ENCODE measurements at regions not wholly inside any gene's neighbourhood (a gene's known extent, or its start where the extent isn't known, plus 50 kb on each side); places are given as distances from the start of the nearest gene placed in this dataset.

DNA sequence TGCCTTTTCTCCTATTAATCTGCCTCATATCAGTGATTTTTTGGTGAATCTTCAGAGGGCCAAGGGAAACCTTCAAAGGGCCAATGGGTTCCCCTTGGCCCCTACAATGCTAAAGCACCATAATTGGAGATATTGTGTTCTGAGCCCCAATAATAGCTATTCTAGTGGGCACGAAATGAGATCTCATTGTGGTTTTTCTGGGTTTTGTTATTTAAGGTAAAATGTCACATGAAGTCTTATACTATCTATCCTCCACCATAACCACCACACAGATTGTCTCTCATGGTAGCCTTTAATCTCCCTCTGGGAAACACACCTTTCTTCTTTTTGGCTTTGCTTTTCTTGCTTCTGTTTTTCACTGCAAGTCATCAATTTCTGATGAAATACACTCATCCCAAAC is 152.8 kb downstream of the B3GNT2 start:
- no peaks in the 10 kb centered on the region for H3K4me1 Mint-ChIP-seq (ENCODE audit: low read depth in 2 of 2)
- no peak overlapping the region for H3K4me3 Mint-ChIP-seq
- no peak for DNase-seq
- no peak overlapping the region for H3K27ac Mint-ChIP-seq
- H3K27me3 Mint-ChIP-seq = no peaks in the 10 kb centered on the region
- no peak for ATAC-seq (replicated peaks)
- H3K36me3 Mint-ChIP-seq (ENCODE audit: insufficient read depth) = no peaks in the 10 kb centered on the region
- H3K9me3 Mint-ChIP-seq = peaks cover 0 to 1% of the 10 kb centered on the region in 2 donors

DNA sequence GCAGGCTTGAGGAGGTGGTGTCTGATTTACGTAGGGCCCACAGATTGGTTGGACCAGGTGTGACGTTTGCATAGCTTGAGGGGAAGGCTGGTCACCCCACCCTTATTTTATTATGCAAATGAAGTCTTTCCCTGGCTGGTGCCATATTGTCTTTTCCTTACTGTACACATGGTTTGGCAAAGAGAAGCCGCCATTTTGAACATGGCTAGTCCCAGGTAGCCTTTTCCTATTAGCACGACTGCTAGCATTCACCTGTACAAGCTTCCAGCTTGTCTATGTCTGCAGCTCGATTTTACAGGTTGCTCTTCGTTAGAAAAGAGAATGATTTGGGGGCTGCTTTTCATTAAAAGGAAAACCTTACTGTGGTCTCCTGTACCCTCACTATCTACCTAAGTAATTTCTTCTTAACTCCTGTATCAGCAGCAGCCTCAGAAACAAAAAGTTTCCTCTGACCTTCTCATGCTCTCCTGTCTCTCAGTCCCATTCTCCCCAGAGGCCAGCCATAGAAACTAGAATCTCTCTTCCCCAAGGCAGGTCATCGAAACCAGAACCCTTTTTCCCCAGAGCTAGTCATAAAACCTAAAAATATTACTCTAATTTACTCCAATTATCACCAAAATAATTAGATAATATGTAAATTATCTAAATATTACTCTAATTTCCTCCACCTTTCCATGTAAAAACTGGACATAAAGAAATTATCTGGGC is 151.8 kb downstream of the B3GNT2 start:
- H3K36me3 Mint-ChIP-seq (ENCODE audit: insufficient read depth) = no peaks in the 10 kb centered on the region
- ATAC-seq (replicated peaks) = no peak
- DNase-seq = no peak
- no peak overlapping the region for H3K4me3 Mint-ChIP-seq
- H3K27me3 Mint-ChIP-seq = no peaks in the 10 kb centered on the region
- no peaks in the 10 kb centered on the region for H3K4me1 Mint-ChIP-seq (ENCODE audit: low read depth in 2 of 2)
- H3K9me3 Mint-ChIP-seq = no peaks in the 10 kb centered on the region
- no peak overlapping the region for H3K27ac Mint-ChIP-seq

DNA sequence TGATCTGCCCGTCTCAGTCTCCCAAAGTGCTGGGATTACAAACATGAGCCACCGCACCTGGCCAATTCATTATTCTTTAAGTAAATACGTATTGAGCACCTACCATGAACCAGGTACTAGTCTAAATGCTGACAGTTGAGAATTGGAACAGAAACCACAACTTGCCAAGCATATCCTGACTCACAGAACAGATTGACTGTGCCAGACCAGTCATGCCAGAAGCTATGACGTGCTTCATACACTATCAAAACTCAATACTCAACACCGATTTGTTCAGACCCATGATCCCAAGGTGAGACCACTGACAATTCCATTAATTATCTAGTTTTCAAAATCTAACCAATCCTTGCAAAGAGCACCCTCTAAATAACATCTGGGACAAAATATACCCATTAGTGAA is 148.6 kb downstream of the B3GNT2 start:
- no peaks in the 10 kb centered on the region for H3K36me3 Mint-ChIP-seq (ENCODE audit: insufficient read depth)
- peaks cover 0 to 2% of the 10 kb centered on the region in 2 donors for H3K4me1 Mint-ChIP-seq (ENCODE audit: low read depth in 2 of 2)
- H3K9me3 Mint-ChIP-seq = no peaks in the 10 kb centered on the region
- no peak overlapping the region for H3K27ac Mint-ChIP-seq
- ATAC-seq (replicated peaks) = no peak
- DNase-seq = no peak
- H3K27me3 Mint-ChIP-seq = no peaks in the 10 kb centered on the region
- H3K4me3 Mint-ChIP-seq = no peak overlapping the region

DNA sequence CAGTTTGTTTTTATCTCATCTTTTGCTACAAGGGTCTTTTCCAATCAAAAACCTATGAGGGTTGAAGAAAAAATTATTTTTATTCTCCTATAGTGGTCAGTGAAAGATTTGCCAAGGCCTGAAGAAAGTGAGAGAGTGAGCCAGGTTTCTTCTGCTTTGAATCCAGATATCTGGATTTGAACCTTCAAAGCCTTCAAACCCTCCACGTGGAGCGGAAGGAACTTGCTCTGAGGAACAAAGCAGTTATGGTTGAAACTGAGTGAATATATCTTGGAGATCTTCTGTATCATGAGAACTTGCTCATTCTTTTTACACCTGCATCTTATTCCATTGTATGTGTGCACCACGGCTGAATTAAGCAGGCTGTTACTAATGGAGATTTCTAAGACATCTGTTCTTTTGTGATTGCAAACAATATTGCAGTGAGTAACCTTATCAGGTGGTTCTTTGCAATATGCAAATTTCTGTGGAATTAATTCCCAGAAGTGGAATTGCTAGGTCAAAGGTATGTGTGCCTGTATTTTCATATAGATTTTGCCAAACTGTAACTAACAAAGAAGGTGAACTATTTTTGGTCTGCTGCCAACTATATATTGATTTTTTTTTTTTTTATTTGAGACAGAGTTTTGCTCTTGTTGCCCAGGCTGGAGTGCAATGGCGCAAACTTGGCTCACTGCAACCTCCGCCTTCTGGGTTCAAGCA is 147.9 kb downstream of the B3GNT2 start:
- Mint-ChIP-seq H3K4me3 (no peak overlapping the region), H3K4me1 (ENCODE audit: low read depth in 2 of 2) (peaks cover 0 to 2% of the 10 kb centered on the region in 2 donors), H3K9me3 (no peaks in the 10 kb centered on the region), H3K36me3 (ENCODE audit: insufficient read depth) (no peaks in the 10 kb centered on the region), H3K27me3 (no peaks in the 10 kb centered on the region), H3K27ac (no peak overlapping the region)
- DNase-seq (no peak), ATAC-seq (replicated peaks) (no peak)

DNA sequence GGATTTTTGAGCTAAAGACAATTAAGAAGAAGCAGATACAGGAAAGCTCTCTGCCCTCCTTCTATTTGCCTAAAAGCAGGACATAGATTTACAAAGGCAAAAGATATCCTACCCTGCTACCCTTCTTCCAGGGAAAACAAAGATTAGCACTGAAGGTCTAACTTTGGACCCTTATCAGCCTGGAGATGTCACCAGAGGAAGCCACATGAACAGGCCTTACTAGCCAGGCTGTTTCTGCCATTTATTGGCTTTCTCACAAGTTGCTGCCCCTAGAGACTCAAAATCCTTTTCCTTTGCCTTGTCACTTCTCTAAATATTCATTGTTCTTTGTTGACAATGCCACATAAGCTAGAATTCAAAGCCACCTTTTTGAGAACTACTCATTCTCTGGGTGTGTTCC is 147.3 kb downstream of the B3GNT2 start:
- Mint-ChIP-seq H3K36me3 (ENCODE audit: insufficient read depth) (no peaks in the 10 kb centered on the region), H3K27ac (no peak overlapping the region), H3K4me3 (no peak overlapping the region), H3K4me1 (ENCODE audit: low read depth in 2 of 2) (peaks cover 0 to 2% of the 10 kb centered on the region in 2 donors), H3K27me3 (no peaks in the 10 kb centered on the region), H3K9me3 (no peaks in the 10 kb centered on the region)
- DNase-seq = no peak
- ATAC-seq (replicated peaks) = no peak

DNA sequence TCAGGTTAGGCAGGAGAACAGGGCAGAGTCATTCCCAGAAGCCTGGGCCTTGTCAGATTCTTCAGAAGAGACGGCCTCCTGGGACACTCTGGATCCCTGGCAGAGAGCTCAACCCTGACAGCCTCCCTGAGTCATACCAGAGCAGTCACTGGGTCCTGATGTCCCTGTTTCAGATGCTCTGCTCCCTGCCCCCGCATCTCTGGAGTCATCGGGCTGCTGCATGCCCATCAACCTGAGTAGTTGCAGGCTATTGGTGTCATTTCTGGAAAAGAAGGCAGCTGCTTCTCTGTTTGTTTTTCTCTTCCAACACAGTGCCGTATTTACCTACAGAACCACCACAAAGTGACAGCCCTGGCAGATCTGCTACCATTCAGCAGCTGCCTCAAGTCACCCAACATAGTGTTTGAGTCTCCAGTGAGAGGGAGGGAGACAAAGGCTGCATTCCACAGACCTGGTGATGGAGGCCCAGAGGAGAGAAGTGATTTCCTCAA is 145.1 kb downstream of the B3GNT2 start:
- ATAC-seq (replicated peaks) = no peak
- no peak for DNase-seq
- H3K36me3 Mint-ChIP-seq (ENCODE audit: insufficient read depth) = no peaks in the 10 kb centered on the region
- H3K27me3 Mint-ChIP-seq = no peaks in the 10 kb centered on the region
- H3K4me1 Mint-ChIP-seq (ENCODE audit: low read depth in 2 of 2) = peaks cover 4 to 7% of the 10 kb centered on the region in 2 donors
- H3K4me3 Mint-ChIP-seq = no peak overlapping the region
- H3K9me3 Mint-ChIP-seq = no peaks in the 10 kb centered on the region
- H3K27ac Mint-ChIP-seq = peak overlapping the region in 1 of 2 donors; percentile 53

DNA sequence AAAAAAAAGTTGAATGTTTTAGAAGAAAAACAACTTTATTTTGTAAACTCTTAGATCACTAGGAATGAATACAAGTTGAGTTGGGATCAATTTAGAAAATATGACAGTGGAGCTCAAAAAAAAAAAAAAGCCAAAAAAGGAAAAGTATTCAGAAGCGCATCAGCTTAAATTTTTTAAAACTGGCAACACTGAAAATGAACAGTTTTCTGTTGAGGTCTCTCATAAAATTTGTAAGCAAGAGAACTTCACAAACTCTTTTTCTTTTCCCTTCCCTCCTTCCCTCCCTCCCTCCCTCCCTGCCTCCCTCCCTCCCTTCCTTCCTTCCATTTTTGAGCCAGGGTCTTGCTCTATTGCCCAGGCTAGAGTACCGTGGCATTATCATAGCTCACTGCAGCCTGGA is 143.9 kb downstream of the B3GNT2 start:
- Mint-ChIP-seq H3K9me3 (no peaks in the 10 kb centered on the region), H3K27me3 (no peaks in the 10 kb centered on the region), H3K36me3 (ENCODE audit: insufficient read depth) (no peaks in the 10 kb centered on the region), H3K4me1 (ENCODE audit: low read depth in 2 of 2) (peaks cover 6 to 14% of the 10 kb centered on the region in 2 donors), H3K4me3 (no peak overlapping the region), H3K27ac (no peak overlapping the region)
- ATAC-seq (replicated peaks) (no peak), DNase-seq (no peak)

DNA sequence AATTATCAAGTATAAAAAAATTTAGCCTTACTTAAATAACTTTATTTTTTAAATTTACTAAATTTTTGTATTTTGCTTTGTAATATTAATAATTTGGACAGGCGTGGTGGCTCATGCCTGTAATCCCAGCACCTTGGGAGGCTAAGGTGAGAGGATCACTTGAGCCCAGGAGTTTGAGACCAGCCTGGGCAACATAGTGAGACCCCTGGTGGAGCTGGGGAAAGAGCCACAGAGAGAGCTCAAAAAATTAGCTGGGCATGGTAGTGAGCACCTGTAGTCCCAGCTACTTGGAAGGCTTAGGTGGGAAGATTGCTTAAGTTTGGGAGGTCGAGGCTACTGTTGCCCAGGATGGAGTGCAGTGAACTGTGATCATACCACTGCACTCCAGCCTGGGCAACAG is 143.5 kb downstream of the B3GNT2 start:
- Mint-ChIP-seq H3K27ac (no peak overlapping the region), H3K27me3 (no peaks in the 10 kb centered on the region), H3K4me3 (no peak overlapping the region), H3K36me3 (ENCODE audit: insufficient read depth) (no peaks in the 10 kb centered on the region), H3K9me3 (no peaks in the 10 kb centered on the region), H3K4me1 (ENCODE audit: low read depth in 2 of 2) (peaks cover 9 to 18% of the 10 kb centered on the region in 2 donors)
- DNase-seq = no peak
- no peak for ATAC-seq (replicated peaks)

DNA sequence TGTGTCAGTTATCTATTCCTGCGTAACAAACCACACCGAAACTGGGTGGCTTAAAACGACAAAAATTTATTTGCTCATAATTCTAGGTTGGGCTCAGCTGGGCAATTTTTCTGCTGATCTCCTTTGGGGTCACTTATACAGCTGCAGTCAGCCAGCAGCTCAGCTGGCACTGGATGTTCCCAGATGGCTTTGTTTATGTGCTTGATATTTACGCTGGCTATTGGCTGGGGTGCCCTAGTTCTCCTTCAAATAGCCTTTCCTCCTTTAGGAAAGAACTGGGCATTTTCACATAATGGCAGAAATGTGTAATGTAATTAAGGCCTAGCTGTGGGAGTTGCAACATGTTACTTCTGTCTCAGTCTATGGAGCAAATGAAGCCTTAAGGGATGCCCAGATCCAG is 142.2 kb downstream of the B3GNT2 start:
- Mint-ChIP-seq H3K27me3 (no peaks in the 10 kb centered on the region), H3K4me3 (no peak overlapping the region), H3K27ac (no peak overlapping the region), H3K36me3 (ENCODE audit: insufficient read depth) (peaks cover 2% of the 10 kb centered on the region), H3K9me3 (no peaks in the 10 kb centered on the region), H3K4me1 (ENCODE audit: low read depth in 2 of 2) (peaks cover 13 to 31% of the 10 kb centered on the region in 2 donors)
- no peak for DNase-seq
- ATAC-seq (replicated peaks) = no peak

DNA sequence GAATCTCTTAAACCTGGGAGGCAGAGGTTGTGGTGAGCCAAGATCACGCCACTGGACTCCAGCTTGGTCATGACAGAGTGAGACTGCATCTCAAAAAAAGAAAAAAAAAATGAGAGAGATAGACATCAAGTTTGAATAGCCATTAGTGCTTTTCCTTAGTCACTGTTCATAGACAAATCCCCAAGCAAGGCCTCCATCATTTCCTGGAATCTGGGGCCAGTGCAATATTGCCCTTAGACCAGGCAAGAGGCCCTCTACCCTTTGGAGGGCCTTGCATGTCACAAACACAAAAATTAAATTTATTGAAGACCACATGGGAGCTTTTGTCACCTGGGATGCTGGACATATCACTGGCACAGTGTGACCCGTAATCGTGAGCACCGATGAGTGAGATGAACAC is 141.5 kb downstream of the B3GNT2 start:
- ATAC-seq (replicated peaks) (no peak), DNase-seq (no peak)
- Mint-ChIP-seq H3K4me3 (no peak overlapping the region), H3K9me3 (no peaks in the 10 kb centered on the region), H3K4me1 (ENCODE audit: low read depth in 2 of 2) (peaks cover 18 to 38% of the 10 kb centered on the region in 2 donors), H3K27ac (peak overlapping the region in 1 of 2 donors; percentile 47), H3K27me3 (no peaks in the 10 kb centered on the region), H3K36me3 (ENCODE audit: insufficient read depth) (peaks cover 3% of the 10 kb centered on the region)

DNA sequence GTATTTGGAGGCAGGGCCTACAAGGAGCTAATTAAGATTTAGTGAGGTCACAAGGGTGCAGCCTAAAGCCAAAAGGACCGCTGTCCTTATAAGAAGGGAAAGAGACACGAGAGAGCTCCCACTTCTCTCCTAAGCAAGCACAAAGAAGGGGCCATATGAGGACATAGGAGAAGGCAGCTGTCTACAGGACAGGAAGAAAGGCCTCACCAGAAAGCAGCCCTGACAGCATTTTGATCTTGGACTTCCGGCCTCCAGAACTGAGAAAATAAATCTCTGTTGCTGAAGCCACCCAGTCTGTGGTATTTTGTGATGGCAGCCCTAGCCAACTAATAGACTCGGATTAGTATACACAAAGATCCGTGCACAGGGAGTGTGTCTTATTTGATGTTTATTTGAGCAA is 139.7 kb downstream of the B3GNT2 start:
- Mint-ChIP-seq H3K27me3 (no peaks in the 10 kb centered on the region), H3K9me3 (no peaks in the 10 kb centered on the region), H3K27ac (peak overlapping the region; percentile 94 to 99), H3K4me3 (no peak overlapping the region), H3K4me1 (ENCODE audit: low read depth in 2 of 2) (peaks cover 17 to 45% of the 10 kb centered on the region in 2 donors), H3K36me3 (ENCODE audit: insufficient read depth) (peaks cover 3% of the 10 kb centered on the region)
- ATAC-seq (replicated peaks) (no peak), DNase-seq (no peak)

DNA sequence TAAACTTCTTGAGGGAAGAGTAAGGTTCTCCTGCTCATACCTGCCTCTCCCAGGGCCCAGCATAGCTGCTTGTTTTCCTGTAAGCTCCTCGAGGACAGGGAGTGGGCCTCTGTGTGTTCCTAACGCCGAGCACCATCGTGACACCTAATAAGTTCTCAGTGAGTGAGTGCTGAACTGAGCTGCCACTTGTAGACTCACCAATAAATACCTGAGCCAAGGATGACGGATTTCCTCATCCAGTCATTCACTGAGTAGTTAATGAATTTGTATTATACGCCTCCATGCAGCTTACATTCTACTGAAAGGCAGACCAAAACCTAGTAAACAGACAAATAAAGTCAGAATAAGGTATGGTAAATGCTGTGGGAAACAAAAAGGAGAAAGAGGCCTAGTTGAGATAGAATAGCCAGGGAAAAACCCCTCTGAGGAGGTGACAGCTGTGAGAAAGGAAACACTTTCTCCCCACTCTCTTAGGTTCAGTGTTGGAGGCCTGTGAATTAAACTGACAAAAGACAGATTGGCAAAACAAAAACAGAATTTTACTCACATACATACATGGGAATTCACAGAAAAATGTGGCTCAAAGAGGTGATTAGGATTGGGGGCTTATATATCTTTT is 138.6 kb downstream of the B3GNT2 start:
- H3K4me3 Mint-ChIP-seq = peak overlapping the region in 1 of 2 donors; percentile 48
- peak overlapping the region; percentile 94 to 99 for H3K27ac Mint-ChIP-seq
- ATAC-seq (replicated peaks) = no peak
- no peaks in the 10 kb centered on the region for H3K27me3 Mint-ChIP-seq
- peaks cover 3% of the 10 kb centered on the region for H3K36me3 Mint-ChIP-seq (ENCODE audit: insufficient read depth)
- H3K9me3 Mint-ChIP-seq = no peaks in the 10 kb centered on the region
- peaks cover 17 to 48% of the 10 kb centered on the region in 2 donors for H3K4me1 Mint-ChIP-seq (ENCODE audit: low read depth in 2 of 2)
- DNase-seq = no peak

DNA sequence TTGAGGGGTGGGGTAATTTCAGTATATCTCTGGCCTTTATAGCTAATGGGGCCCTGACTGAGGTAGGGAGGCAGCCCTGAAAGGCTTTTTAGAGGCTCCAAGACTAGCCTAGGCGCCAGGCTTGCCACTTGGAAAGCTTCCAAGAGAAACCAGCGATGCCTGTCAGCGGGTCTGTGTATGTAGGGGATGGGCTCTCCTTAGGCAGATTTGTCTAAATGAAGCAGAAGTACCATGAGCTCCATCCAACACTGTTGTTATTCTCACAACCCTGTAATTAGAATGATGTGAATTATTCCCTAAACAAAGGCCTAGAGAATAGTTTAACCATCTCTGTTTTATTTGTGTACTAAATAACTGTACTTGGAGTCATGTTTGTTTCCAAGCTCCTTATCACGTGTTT is 138.1 kb downstream of the B3GNT2 start:
- peaks cover 17 to 51% of the 10 kb centered on the region in 2 donors for H3K4me1 Mint-ChIP-seq (ENCODE audit: low read depth in 2 of 2)
- H3K27me3 Mint-ChIP-seq = no peaks in the 10 kb centered on the region
- DNase-seq = no peak
- H3K27ac Mint-ChIP-seq = peak overlapping the region; percentile 94 to 99
- H3K9me3 Mint-ChIP-seq = no peaks in the 10 kb centered on the region
- H3K36me3 Mint-ChIP-seq (ENCODE audit: insufficient read depth) = peaks cover 3% of the 10 kb centered on the region
- H3K4me3 Mint-ChIP-seq = peak overlapping the region in 1 of 2 donors; percentile 48
- ATAC-seq (replicated peaks) = no peak

DNA sequence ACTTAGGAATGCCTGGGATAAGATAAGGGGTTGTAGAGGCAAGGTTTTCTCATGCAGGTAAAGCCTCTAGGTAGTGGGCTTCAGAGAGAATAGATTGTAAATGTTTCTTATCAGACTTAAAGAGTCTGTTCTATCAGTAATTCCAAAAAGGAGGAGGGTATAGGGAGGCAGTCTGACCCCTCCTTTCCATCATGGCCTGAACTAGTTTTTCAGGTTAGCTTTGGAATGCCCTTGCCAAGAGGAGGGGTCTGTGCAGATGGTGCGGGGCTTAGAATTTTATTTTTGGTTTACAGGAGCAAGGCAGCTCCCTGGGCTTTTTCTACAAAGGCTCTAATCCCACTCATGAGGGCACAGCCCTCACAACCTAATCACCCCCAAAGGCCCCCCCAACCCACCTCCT is 135.0 kb downstream of the B3GNT2 start:
- DNase-seq (no peak), ATAC-seq (replicated peaks) (no peak)
- H3K9me3 Mint-ChIP-seq = no peaks in the 10 kb centered on the region
- peak overlapping the region; percentile 8 to 99 for H3K27ac Mint-ChIP-seq
- H3K4me3 Mint-ChIP-seq = no peak overlapping the region
- peaks cover 3% of the 10 kb centered on the region for H3K36me3 Mint-ChIP-seq (ENCODE audit: insufficient read depth)
- peaks cover 15 to 47% of the 10 kb centered on the region in 2 donors for H3K4me1 Mint-ChIP-seq (ENCODE audit: low read depth in 2 of 2)
- no peaks in the 10 kb centered on the region for H3K27me3 Mint-ChIP-seq

Data from effector memory CD8-positive, alpha-beta T cell (primary cell).